HCT116 (cell line): ENCODE measurements at regions not wholly inside any gene's neighbourhood (a gene's known extent, or its start where the extent isn't known, plus 50 kb on each side); places are given as distances from the start of the nearest gene placed in this dataset.

Experiments
- ATAC-seq: fragments of 200-7000 bp; cut with Tn5 transposase; 2 replicates; pipeline ENCODE4 v1.9.1; 2020; ENCODE audit warnings: mild to moderate bottlenecking, moderate library complexity
- BruUV-seq: library from RNA; stranded (reverse); fragments of 400-500 nt; replicated peaks from 2 replicates; lab custom pipeline; 2021; lab: Mats Ljungman, UMichigan
- CTCF ChIA-PET: fragments of 300-600 bp; sonication (Branson Sonifier 250); formaldehyde crosslinking; loops from one replicate; lab custom pipeline; 2021; ENCODE audit warnings: antibody characterized with exemption; lab: Charles Lee
- POLR2A ChIA-PET: fragments of 300-600, 350-600 bp; sonication (Branson Sonifier 250); formaldehyde crosslinking; loops from one replicate; lab custom pipeline; 2021; ENCODE audit warnings: antibody characterized with exemption; lab: Charles Lee
- RAD21 ChIA-PET, 2 experiments: fragments of 300-600 bp; sonication (Branson Sonifier 250); formaldehyde crosslinking; loops; one replicate each; lab custom pipeline; 2023; ENCODE audit warnings: low total read pairs in 2 of 2; ENCODE audit not compliant: uncharacterized antibody in 2 of 2, unreplicated experiment in 2 of 2, low non-redundant PET in 1 of 2; lab: Charles Lee
- DNase-seq: peaks from one replicate; pipeline ENCODE4 v3.0.0-alpha.2; 2010; ENCODE audit warnings: low read depth, low spot score
- H2AFZ ChIP-seq: fragments of 200-600 bp; shearing (Covaris generic), sonication (generic); 2 replicates; pipeline ENCODE4 v1.6.1; 2017; ENCODE audit warnings: low read depth, mixed run types, mixed read lengths, antibody characterized with exemption, low read length; ENCODE audit not compliant: poor library complexity, severe bottlenecking
- H3K27ac ChIP-seq: 2 replicates; pipeline ENCODE4 v1.5.1; 2012; ENCODE audit warnings: low read depth, low read length
- H3K27me3 ChIP-seq: fragments of 200-600 bp; sonication (generic); 2 replicates; pipeline ENCODE4 v1.6.1; 2016; ENCODE audit warnings: mixed run types, low read length, mixed read lengths; ENCODE audit not compliant: insufficient read depth
- H3K36me3 ChIP-seq, 2 experiments: fragments of 200-500 bp in 1 of 2; fragments of 200-600 bp in 1 of 2; sonication (Bioruptor generic) in 1 of 2; sonication (generic) in 1 of 2; 2 replicates each; pipeline versions ENCODE4 v1.5.1 to v1.6.1; 2014 to 2016; ENCODE audit warnings: low read length in 2 of 2, inconsistent platforms in 1 of 2, mixed read lengths in 1 of 2, mixed run types in 1 of 2; ENCODE audit not compliant: insufficient read depth in 2 of 2, control insufficient read depth in 1 of 2
- H3K4me1 ChIP-seq, 2 experiments: fragments of 200-600 bp in 1 of 2; sonication (generic) in 1 of 2; 2 replicates each; pipeline versions ENCODE4 v1.5.1 to v1.6.1; 2012 to 2017; ENCODE audit warnings: low read length in 2 of 2, inconsistent platforms in 1 of 2, mild to moderate bottlenecking in 1 of 2, mixed read lengths in 1 of 2, mixed run types in 1 of 2, moderate library complexity in 1 of 2; ENCODE audit not compliant: insufficient read depth in 2 of 2, control insufficient read depth in 1 of 2
- H3K4me2 ChIP-seq: fragments of 200-600 bp; sonication (generic); 2 replicates; pipeline ENCODE4 v1.6.1; 2017; ENCODE audit warnings: mixed run types, low read length, mixed read lengths
- H3K4me3 ChIP-seq, 2 experiments: fragments of 200-600 bp in 1 of 2; sonication (generic) in 1 of 2; replicated peaks in 1 of 2; 2 replicates each; pipeline ENCODE4 v1.5.1; 2011 to 2016; ENCODE audit warnings: low read length in 2 of 2, control low read depth in 1 of 2, low read depth in 1 of 2, mild to moderate bottlenecking in 1 of 2, mixed read lengths in 1 of 2, mixed run types in 1 of 2
- H3K79me2 ChIP-seq: fragments of 200-600 bp; sonication (generic); 2 replicates; pipeline ENCODE4 v1.6.1; 2017; ENCODE audit warnings: mild to moderate bottlenecking, mixed run types, low read length, moderate library complexity, mixed read lengths; ENCODE audit not compliant: insufficient read depth
- H3K9ac ChIP-seq: fragments of 200-600 bp; sonication (generic); 2 replicates; pipeline ENCODE4 v1.6.1; 2016; ENCODE audit warnings: low read length, mixed read lengths
- H3K9me2 ChIP-seq: fragments of 200-600 bp; sonication (generic), shearing (Covaris generic); 2 replicates; pipeline ENCODE4 v1.6.1; 2017; ENCODE audit warnings: mixed run types, mild to moderate bottlenecking, moderate library complexity; ENCODE audit not compliant: insufficient read depth
- H3K9me3 ChIP-seq, 2 experiments: fragments of 200-500 bp in 1 of 2; fragments of 200-600 bp in 1 of 2; sonication (Bioruptor generic) in 1 of 2; sonication (generic) in 1 of 2; 2 replicates each; pipeline ENCODE4 v1.6.1; 2014 to 2017; ENCODE audit warnings: low read length in 2 of 2, mixed read lengths in 2 of 2, inconsistent platforms in 1 of 2, low read depth in 1 of 2, mild to moderate bottlenecking in 1 of 2, mixed run types in 1 of 2, moderate library complexity in 1 of 2; ENCODE audit not compliant: control insufficient read depth in 1 of 2, insufficient read depth in 1 of 2
- H4K20me1 ChIP-seq: fragments of 200-600 bp; sonication (generic), shearing (Covaris generic); 2 replicates; pipeline ENCODE4 v1.6.1; 2017; ENCODE audit warnings: mixed run types, mild to moderate bottlenecking, moderate library complexity; ENCODE audit not compliant: insufficient read depth
- CEBPB ChIP-seq: IDR thresholded peaks from 2 replicates; pipeline ENCODE4 v1.6.1; 2012; ENCODE audit warnings: low read depth
- CTCF ChIP-seq, 3 experiments: fragments of 200-600 bp in 1 of 3; sonication (generic) in 1 of 3; IDR thresholded peaks in 2 of 3; conservative IDR thresholded peaks in 1 of 3; 2 replicates each; pipeline ENCODE4 v1.5.1; 2012 to 2017; ENCODE audit warnings: low read depth in 2 of 3, low read length in 2 of 3, antibody characterized with exemption in 1 of 3, borderline replicate concordance in 1 of 3, control low read depth in 1 of 3, mild to moderate bottlenecking in 1 of 3, mixed read lengths in 1 of 3, mixed run types in 1 of 3, moderate library complexity in 1 of 3; ENCODE audit not compliant: insufficient read depth in 1 of 3
- EGR1 ChIP-seq: IDR thresholded peaks from 2 replicates; pipeline ENCODE4 v1.6.1; 2012; ENCODE audit warnings: low read depth
- ELF1 ChIP-seq: IDR thresholded peaks from 2 replicates; pipeline ENCODE4 v1.6.1; 2012; ENCODE audit warnings: low read depth, borderline replicate concordance
- EZH2 ChIP-seq: fragments of 200-600 bp; sonication (generic); IDR thresholded peaks from 2 replicates; pipeline ENCODE4 v1.6.1; 2017; ENCODE audit warnings: antibody characterized with exemption, mixed run types
- EZH2phosphoT487 ChIP-seq: fragments of 200-600 bp; IDR thresholded peaks from 2 replicates; pipeline ENCODE4 v1.6.1; 2018; ENCODE audit warnings: antibody characterized with exemption, borderline replicate concordance
- FOSL1 ChIP-seq: IDR thresholded peaks from 2 replicates; pipeline ENCODE4 v1.6.1; 2012; ENCODE audit warnings: low read depth
- JUND ChIP-seq: IDR thresholded peaks from 2 replicates; pipeline ENCODE4 v1.6.1; 2012
- TCF7L2 ChIP-seq: IDR thresholded peaks from 2 replicates; pipeline ENCODE4 v1.7.0; 2011; ENCODE audit warnings: borderline replicate concordance, inconsistent platforms; ENCODE audit not compliant: insufficient read depth, insufficient read length; ENCODE audit errors: extremely low read depth
- ZNF274 ChIP-seq: fragments of 200-500 bp; sonication (Bioruptor generic); IDR thresholded peaks from 2 replicates; pipeline ENCODE4 v1.6.1; 2014; ENCODE audit warnings: mild to moderate bottlenecking, low read depth, low read length, inconsistent platforms
- intact Hi-C: fragments of 100-400 bp; cut with micrococcal nuclease; formaldehyde crosslinking; loops from 2 replicates; pipeline ENCODE4 v1.10.0; 2022
- TF ChIP-seq, protein P1 (sequence below): IDR thresholded peaks from 2 replicates; pipeline ENCODE4 v1.6.1; 2012
- TF ChIP-seq, protein P2 (sequence below): IDR thresholded peaks from 2 replicates; pipeline ENCODE4 v1.6.1; 2011; ENCODE audit warnings: mild to moderate bottlenecking, low read length, moderate library complexity; ENCODE audit not compliant: insufficient replicate concordance; ENCODE audit errors: extremely low read depth

DNA sequence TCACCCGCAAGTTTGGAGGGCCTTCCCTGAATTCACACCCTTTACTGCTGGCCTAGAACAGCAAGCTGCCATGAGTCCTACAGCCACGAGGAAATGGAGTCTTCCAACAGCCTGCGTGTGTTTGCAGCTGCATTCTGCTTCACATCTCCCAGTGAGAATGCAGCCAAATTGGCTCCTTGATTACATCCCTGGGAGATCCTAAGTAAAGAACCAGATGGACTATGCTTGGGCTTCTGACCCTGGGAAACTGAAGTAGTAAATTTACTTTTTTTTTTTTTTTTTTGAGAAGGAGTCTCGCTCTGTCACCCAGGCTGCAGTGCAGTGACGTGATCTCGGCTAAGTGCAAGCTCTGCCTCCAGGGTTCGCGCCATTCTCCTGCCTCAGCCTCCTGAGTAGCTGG lies 617.0 kb upstream of the CDH18 start:
- Histone ChIP-seq H3K27me3 (no peaks in the 10 kb centered on the region), H2AFZ (no peak overlapping the region), H3K4me3 (no peak overlapping the region), H3K4me1 (no peaks in the 10 kb centered on the region), H3K27ac (no peak overlapping the region), H4K20me1 (no peaks in the 10 kb centered on the region), H3K9ac (no peak overlapping the region), H3K9me3 (peaks cover 11 to 24% of the 10 kb centered on the region in 2 experiments; a peak in 3 of 4 replicates), H3K4me2 (no peak overlapping the region), H3K79me2 (no peaks in the 10 kb centered on the region), H3K9me2 (no peaks in the 10 kb centered on the region), H3K36me3 (no peaks in the 10 kb centered on the region)
- TF ChIP-seq CTCF (IDR thresholded peaks at IDR 0.05 in 2 of 3, conservative IDR thresholded peaks at IDR 0.05 in 1 of 3; ENCODE audit: borderline replicate concordance in 1 of 3, insufficient read depth in 1 of 3, low read depth in 2 of 3, low read length in 2 of 3) (no peak), EZH2 (no peak), JUND (no peak), ZNF274 (no peak), ELF1 (no peak), FOSL1 (no peak), TCF7L2 (no peak), EZH2phosphoT487 (no peak), EGR1 (no peak), CEBPB (no peak)
- TF ChIP-seq, protein P1, sequence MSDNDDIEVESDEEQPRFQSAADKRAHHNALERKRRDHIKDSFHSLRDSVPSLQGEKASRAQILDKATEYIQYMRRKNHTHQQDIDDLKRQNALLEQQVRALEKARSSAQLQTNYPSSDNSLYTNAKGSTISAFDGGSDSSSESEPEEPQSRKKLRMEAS: no peak
- TF ChIP-seq, protein P2, sequence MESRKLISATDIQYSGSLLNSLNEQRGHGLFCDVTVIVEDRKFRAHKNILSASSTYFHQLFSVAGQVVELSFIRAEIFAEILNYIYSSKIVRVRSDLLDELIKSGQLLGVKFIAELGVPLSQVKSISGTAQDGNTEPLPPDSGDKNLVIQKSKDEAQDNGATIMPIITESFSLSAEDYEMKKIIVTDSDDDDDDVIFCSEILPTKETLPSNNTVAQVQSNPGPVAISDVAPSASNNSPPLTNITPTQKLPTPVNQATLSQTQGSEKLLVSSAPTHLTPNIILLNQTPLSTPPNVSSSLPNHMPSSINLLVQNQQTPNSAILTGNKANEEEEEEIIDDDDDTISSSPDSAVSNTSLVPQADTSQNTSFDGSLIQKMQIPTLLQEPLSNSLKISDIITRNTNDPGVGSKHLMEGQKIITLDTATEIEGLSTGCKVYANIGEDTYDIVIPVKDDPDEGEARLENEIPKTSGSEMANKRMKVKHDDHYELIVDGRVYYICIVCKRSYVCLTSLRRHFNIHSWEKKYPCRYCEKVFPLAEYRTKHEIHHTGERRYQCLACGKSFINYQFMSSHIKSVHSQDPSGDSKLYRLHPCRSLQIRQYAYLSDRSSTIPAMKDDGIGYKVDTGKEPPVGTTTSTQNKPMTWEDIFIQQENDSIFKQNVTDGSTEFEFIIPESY: no peak
- intact Hi-C loops: no loop called here
- ChIA-PET RAD21 (no interaction called here), POLR2A (no interaction called here), CTCF (no interaction called here)
- BruUV-seq: no TSS peak
- ATAC-seq (no peak), DNase-seq (no peak)
